ENCODE measurements at regions not wholly inside any gene's neighbourhood (a gene's known extent, or its start where the extent isn't known, plus 50 kb on each side); places are given as distances from the start of the nearest gene placed in this dataset.

DNA sequence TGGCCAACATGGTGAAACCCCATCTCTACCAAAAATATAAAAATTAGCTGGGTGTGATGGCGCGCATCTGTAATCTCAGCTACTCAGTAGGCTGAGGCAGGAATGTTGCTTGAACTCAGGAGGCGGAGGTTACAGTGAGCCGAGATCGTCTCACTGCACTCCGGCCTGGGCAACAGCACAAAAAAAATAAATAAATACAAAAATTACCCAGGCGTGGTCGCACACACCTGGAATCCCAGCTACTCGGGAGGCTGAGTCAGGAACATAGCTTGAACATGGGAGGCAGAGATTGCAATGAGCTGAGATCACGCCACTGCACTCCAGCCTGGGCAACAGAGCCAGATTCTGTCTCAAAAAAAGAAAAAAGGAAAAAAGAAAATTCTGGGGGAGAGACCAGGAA, 80.1 kb downstream of the PHETA1 start:
- TF ChIP-seq, protein P1, sequence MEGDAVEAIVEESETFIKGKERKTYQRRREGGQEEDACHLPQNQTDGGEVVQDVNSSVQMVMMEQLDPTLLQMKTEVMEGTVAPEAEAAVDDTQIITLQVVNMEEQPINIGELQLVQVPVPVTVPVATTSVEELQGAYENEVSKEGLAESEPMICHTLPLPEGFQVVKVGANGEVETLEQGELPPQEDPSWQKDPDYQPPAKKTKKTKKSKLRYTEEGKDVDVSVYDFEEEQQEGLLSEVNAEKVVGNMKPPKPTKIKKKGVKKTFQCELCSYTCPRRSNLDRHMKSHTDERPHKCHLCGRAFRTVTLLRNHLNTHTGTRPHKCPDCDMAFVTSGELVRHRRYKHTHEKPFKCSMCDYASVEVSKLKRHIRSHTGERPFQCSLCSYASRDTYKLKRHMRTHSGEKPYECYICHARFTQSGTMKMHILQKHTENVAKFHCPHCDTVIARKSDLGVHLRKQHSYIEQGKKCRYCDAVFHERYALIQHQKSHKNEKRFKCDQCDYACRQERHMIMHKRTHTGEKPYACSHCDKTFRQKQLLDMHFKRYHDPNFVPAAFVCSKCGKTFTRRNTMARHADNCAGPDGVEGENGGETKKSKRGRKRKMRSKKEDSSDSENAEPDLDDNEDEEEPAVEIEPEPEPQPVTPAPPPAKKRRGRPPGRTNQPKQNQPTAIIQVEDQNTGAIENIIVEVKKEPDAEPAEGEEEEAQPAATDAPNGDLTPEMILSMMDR (IDR thresholded peaks at IDR 0.05; ENCODE audit: poor library complexity), result no peak
- TF ChIP-seq EZH2 (IDR thresholded peaks at IDR 0.05; ENCODE audit: borderline replicate concordance), result no peak

All from hepatocyte (in vitro differentiated cells).